Right forelimb (tissue), 1 donor: ENCODE measurements at regions not wholly inside any gene's neighbourhood (a gene's known extent, or its start where the extent isn't known, plus 50 kb on each side); places are given as distances from the start of the nearest gene placed in this dataset.
A peak's percentile ranks its signal among the peaks of the same experiment; 100 is the strongest.

ENCODE experiments used
- DNase-seq: peaks from one replicate; pipeline ENCODE4 v3.0.0-alpha.2; 2018

- no peak for DNase-seq
Observed at GRCh38 chr4:156217236-156217635, 263.6 kb upstream of the CTSO start.

DNA sequence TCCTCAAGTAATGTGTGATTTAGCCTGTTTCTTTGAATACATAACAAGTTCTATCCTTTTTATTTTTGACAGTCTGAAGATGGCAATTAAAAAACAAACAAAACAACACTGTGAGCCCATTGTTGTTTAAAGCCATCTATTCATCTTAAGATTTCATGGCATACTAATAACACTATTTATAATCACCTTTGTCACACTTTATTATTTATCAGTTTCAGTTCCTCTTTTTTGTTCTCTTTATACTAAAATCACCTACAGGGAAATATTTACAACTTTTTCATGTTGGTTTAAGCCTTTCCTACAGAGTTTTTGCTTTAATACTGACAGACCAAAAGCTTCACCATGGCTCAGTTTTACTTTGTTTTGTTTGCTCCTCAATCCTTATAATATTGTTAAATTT, 247.4 kb upstream of the CTSO start:
- DNase-seq, result no peak

- no peak for DNase-seq
Observed at GRCh38 chr4:156198511-156198910, 244.8 kb upstream of the CTSO start.

GRCh38 chr4:156197216-156197615, 243.6 kb upstream of the CTSO start:
- DNase-seq, result no peak

- DNase-seq, result no peak
Observed at GRCh38 chr4:156196722-156197121, 243.1 kb upstream of the CTSO start.

GRCh38 chr4:156195914-156196313, 242.2 kb upstream of the CTSO start:
- no peak for DNase-seq

DNA sequence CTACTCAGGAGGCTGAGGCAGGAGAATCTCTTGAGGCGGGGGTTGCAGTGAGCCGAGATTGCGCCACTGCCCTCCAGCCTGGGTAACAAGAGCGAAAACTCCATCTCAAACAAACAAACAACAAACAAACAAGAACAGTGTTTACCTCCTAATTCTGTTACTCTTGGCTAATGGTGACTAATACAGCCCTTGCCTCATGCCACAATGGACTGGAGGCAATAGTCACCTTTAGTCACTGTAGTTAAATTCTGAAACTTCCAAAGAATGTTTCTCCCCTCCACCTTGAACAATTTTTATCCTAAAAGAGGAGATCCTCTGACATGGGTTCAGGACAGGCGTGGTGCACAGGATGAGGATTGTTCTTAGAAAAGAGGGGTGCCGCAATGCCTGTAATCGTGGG, 241.2 kb upstream of the CTSO start:
- no peak for DNase-seq

GRCh38 chr4:156193800-156194199, 240.1 kb upstream of the CTSO start:
- no peak for DNase-seq

- no peak for DNase-seq
Observed at GRCh38 chr4:156193106-156193505, 239.4 kb upstream of the CTSO start.

- no peak for DNase-seq
Observed at GRCh38 chr4:156192033-156192432, 238.4 kb upstream of the CTSO start.

- no peak for DNase-seq
Observed at GRCh38 chr4:156191044-156191781, 237.5 kb upstream of the CTSO start.

DNA sequence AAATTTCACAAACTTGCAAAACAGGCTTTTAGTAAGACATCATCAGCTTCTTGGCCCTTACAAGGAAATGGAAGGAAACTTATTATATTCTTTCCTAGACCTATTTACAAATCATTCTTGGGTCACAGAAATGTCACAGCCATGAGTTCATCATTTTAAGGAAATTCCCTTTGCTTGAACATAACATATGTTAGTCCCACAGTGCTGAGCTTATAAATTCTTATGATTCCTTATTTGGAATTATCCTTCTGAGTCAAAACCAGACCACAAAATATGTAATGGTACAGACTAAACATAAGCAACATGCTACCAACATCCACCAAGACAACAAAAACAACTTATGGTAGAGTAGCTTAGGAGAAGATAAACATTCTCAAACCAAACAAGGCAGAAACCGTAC, 236.9 kb upstream of the CTSO start:
- DNase-seq, result no peak

DNA sequence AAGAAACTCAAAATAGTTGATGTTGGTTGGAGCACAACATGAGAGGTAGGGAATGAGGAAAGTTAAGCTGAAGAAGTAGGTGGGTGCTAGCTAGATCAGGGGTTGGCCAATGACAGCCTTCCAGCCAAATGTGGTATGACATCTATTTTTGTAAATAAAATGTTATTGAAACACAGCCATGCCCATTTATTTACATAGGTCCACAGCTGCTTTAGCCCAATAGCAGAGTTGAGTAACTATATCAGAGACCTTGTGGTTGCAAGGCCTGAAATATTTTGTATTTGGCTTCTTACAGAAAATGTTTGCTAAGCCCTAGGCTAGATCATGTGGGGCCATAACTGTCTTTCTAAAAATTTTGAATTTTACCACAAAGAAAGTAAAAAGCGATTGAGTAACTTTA, 234.9 kb upstream of the CTSO start:
- no peak for DNase-seq

GRCh38 chr4:156186111-156186510, 232.4 kb upstream of the CTSO start:
- DNase-seq, result no peak

GRCh38 chr4:156185514-156186055, 231.9 kb upstream of the CTSO start:
- no peak for DNase-seq

GRCh38 chr4:156182269-156182668, 228.6 kb upstream of the CTSO start:
- DNase-seq, result no peak

DNA sequence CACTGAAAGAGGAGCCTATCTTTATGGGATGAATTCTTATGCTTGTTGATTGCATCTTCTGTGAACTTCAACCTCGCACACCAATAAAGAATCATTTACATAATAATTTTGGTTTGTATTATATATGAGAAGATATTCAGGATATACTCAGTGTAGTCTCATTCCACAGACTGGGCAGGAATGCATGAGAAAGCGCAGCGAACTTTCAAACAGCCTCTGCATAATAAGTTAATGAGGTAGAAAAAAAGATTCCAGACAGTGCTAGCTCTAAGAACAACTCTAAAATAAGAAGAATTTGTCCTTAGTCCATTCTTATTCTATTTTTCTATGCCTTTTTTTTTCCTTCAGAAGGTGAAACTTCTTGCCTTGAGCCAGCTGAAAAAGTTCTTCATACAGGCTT, 224.3 kb upstream of the CTSO start:
- DNase-seq, result no peak

GRCh38 chr4:156176896-156177295, 223.2 kb upstream of the CTSO start:
- DNase-seq, result no peak

DNA sequence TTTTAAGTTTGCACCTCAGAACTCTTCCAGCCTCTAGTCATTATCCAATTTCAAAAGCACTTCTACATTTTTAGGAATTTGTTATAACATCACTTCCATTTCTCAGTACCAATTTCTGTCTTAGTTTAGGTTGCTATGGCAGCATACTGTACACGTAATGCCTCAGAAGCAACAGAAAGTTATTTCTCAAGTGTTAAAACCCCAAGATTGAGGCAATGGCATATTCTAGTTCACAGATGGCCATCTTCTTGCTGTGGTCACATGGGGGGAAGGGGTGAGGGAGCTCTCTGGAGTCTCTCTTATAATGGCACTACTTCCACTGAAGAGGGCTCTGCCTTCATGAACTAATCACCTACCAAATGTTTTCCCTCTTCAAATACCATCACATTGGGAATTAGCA, 220.3 kb upstream of the CTSO start:
- no peak for DNase-seq

DNA sequence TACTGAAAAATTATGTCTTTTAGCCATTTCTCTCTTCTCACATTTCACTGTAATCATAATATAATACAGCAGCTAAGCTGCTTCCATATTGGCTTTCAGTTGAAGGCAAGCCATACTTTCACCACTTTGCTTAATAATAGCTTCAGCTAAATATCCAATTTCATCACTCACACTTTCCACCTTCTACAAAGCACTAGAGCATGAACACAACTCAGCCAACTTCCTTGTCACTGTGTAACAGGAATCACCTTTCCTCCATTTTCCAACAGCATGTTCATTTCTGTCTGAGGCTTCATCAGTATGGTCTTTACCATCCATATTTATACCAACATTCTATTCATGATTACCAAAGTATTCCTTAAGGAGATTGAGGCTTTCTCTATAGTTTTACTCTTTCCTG, 219.8 kb upstream of the CTSO start:
- no peak for DNase-seq

GRCh38 chr4:156169861-156170260, 216.2 kb upstream of the CTSO start:
- no peak for DNase-seq

GRCh38 chr4:156169011-156169410, 215.3 kb upstream of the CTSO start:
- peak; percentile 53 for DNase-seq

- no peak for DNase-seq
Observed at GRCh38 chr4:156168288-156168687, 214.6 kb upstream of the CTSO start.

GRCh38 chr4:156158747-156159146, 205.1 kb upstream of the CTSO start:
- no peak for DNase-seq

DNA sequence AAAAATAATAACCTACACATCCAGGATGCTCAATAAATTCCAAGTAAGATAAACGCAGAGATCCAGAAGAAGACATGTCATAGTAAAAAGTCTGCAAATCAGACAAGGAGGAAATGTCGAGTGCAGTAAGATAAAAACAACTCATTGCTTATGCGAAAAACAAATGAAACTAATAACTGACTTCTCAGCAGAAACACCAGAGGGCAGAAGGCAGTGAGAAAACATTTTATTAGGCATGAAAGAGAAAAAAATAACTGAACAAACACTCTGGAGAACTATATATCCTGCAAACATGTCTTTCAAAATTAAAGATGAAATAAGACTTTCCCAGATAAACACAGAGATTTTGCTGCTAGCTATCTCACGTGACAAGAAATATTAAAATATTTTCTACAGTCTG, 201.3 kb upstream of the CTSO start:
- no peak for DNase-seq
